HepG2 (cell line): ENCODE measurements at regions not wholly inside any gene's neighbourhood (a gene's known extent, or its start where the extent isn't known, plus 50 kb on each side); places are given as distances from the start of the nearest gene placed in this dataset.
A peak's percentile ranks its signal among the peaks of the same experiment; 100 is the strongest.

Experiments used
- ARNTL ChIP-seq: sonication (generic); formaldehyde crosslinking; IDR thresholded peaks from 2 replicates; pipeline ENCODE4 v1.4.0; 2020; ENCODE audit warnings: mild to moderate bottlenecking, missing genetic modification reagents
- ELF3 ChIP-seq: IDR thresholded peaks from 2 replicates; pipeline ENCODE4 v1.6.1; 2016; ENCODE audit warnings: missing genetic modification reagents, missing compliant biosample characterization
- GATAD1 ChIP-seq: IDR thresholded peaks from 2 replicates; pipeline ENCODE4 v1.6.1; 2016; ENCODE audit warnings: missing genetic modification reagents, missing compliant biosample characterization
- IRX3 ChIP-seq: sonication (generic); formaldehyde crosslinking; IDR thresholded peaks from 2 replicates; pipeline ENCODE4 v1.8.1; 2023; ENCODE audit warnings: mild to moderate bottlenecking, low read depth, missing genetic modification reagents, borderline replicate concordance
- KMT2A ChIP-seq: sonication (generic); formaldehyde crosslinking; IDR thresholded peaks from 2 replicates; pipeline ENCODE4 v1.4.0; 2020; ENCODE audit warnings: missing genetic modification reagents
- MXD4 ChIP-seq: IDR thresholded peaks from 2 replicates; pipeline ENCODE4 v1.6.1; 2016; ENCODE audit warnings: mild to moderate bottlenecking, missing biosample characterization, missing genetic modification reagents
- NONO ChIP-seq, 2 experiments: fragments of 450-650 bp in 1 of 2; sonication (generic) in 1 of 2; formaldehyde crosslinking in 1 of 2; IDR thresholded peaks in 1 of 2; conservative IDR thresholded peaks in 1 of 2; 2 replicates each; pipeline versions ENCODE4 v1.6.1 to v1.8.0; 2017 to 2022; ENCODE audit warnings: mild to moderate bottlenecking in 1 of 2, missing genetic modification reagents in 1 of 2, moderate library complexity in 1 of 2
- PHF5A ChIP-seq: IDR thresholded peaks from one replicate; pipeline ENCODE4 v1.6.1; 2018; ENCODE audit warnings: low read depth, missing genetic modification reagents; ENCODE audit not compliant: unreplicated experiment
- SP5 ChIP-seq: IDR thresholded peaks from 2 replicates; pipeline ENCODE4 v1.6.1; 2016; ENCODE audit warnings: low read depth, borderline replicate concordance
- SYNCRIP ChIP-seq: fragments of 200-400 bp; formaldehyde crosslinking; IDR thresholded peaks from 2 replicates; pipeline ENCODE4 v1.6.1; 2018; ENCODE audit warnings: mild to moderate bottlenecking, low read depth, low read length; ENCODE audit not compliant: insufficient read depth
- ZBTB7A ChIP-seq: sonication (generic); formaldehyde crosslinking; IDR thresholded peaks from 2 replicates; pipeline ENCODE4 v1.8.0; 2022; ENCODE audit warnings: mild to moderate bottlenecking, missing genetic modification reagents
- ZC3H4 ChIP-seq: sonication (generic); formaldehyde crosslinking; IDR thresholded peaks from 2 replicates; pipeline ENCODE4 v1.4.0; 2020; ENCODE audit warnings: missing genetic modification reagents, borderline replicate concordance
- ZNF207 ChIP-seq: fragments of 450-650 bp; IDR thresholded peaks from 2 replicates; pipeline ENCODE4 v1.6.1; 2016; ENCODE audit warnings: antibody characterized with exemption, borderline replicate concordance
- ZNF510 ChIP-seq: sonication (generic); formaldehyde crosslinking; IDR thresholded peaks from 2 replicates; pipeline ENCODE4 v1.4.0; 2020; ENCODE audit warnings: low read depth, mild to moderate bottlenecking, missing genetic modification reagents
- TF ChIP-seq, protein P1 (sequence below): sonication (generic); formaldehyde crosslinking; IDR thresholded peaks from 2 replicates; pipeline ENCODE4 v1.8.0; 2022; ENCODE audit warnings: low read depth, missing genetic modification reagents
- TF ChIP-seq, protein P2 (sequence below): sonication (generic); formaldehyde crosslinking; IDR thresholded peaks from 2 replicates; pipeline ENCODE4 v1.8.1; 2023; ENCODE audit warnings: mild to moderate bottlenecking, moderate library complexity, missing genetic modification reagents
- TF ChIP-seq, protein P3 (sequence below): sonication (generic); formaldehyde crosslinking; IDR thresholded peaks from 2 replicates; pipeline ENCODE4 v1.5.1; 2020; ENCODE audit warnings: mild to moderate bottlenecking, missing genetic modification reagents, moderate library complexity
- TF ChIP-seq, protein P4 (sequence below): sonication (generic); formaldehyde crosslinking; conservative IDR thresholded peaks from 2 replicates; pipeline ENCODE4 v1.8.0; 2022; ENCODE audit warnings: missing genetic modification reagents
- TF ChIP-seq, protein P5 (sequence below): IDR thresholded peaks from 2 replicates; pipeline ENCODE4 v1.6.1; 2016; ENCODE audit warnings: low read depth, control low read depth
- TF ChIP-seq, protein P6 (sequence below): sonication (generic); formaldehyde crosslinking; IDR thresholded peaks from 2 replicates; pipeline ENCODE4 v1.8.1; 2023; ENCODE audit warnings: mild to moderate bottlenecking, missing genetic modification reagents
- TF ChIP-seq, protein P7 (sequence below): IDR thresholded peaks from 2 replicates; pipeline ENCODE4 v1.6.1; 2016; ENCODE audit warnings: missing compliant biosample characterization, missing genetic modification reagents, borderline replicate concordance

DNA sequence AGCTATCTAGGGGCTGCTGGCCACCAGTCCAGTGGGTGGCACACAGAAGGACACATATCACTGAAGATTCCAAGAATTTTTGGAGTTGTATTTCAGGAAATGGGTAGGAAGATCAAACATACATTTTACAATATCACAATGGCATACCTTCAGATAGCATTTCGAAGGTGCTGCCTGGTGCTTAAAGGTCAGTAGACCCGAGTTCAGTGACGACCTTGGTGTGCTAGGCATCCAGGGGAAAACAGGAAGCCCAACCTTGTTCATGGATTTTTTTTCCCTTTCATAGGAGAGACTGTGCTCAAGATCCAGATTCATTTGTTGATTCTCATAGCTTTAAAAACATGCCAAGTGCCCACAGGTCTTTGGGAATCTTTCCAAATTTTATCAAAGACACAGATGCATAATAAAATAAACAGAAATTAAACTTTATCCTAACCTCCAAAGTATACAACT, 51.0 kb upstream of the RCBTB2 start (continued):
- TF ChIP-seq, protein P1, sequence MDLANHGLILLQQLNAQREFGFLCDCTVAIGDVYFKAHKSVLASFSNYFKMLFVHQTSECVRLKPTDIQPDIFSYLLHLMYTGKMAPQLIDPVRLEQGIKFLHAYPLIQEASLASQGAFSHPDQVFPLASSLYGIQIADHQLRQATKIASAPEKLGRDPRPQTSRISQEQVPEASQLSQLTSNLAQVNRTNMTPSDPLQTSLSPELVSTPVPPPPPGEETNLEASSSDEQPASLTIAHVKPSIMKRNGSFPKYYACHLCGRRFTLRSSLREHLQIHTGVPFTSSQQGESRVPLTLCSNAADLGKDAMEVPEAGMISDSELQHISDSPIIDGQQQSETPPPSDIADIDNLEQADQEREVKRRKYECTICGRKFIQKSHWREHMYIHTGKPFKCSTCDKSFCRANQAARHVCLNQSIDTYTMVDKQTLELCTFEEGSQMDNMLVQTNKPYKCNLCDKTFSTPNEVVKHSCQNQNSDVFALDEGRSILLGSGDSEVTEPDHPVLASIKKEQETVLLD (CRISPR knock-in tag): no peak
- TF ChIP-seq SP5 (CRISPR knock-in tag) (peak; percentile 56; the same call in 1 of the 2 replicates), KMT2A (no peak), ZNF510 (CRISPR knock-in tag) (no peak), NONO (IDR thresholded peaks at IDR 0.05) (no peak), NONO (CRISPR knock-in tag; conservative IDR thresholded peaks at IDR 0.05) (no peak), MXD4 (CRISPR knock-in tag) (no peak), ELF3 (peak; percentile 61; the same call in 1 of the 2 replicates), ZBTB7A (CRISPR knock-in tag) (no peak), PHF5A (CRISPR knock-in tag) (no peak), SYNCRIP (no peak), ZC3H4 (CRISPR knock-in tag) (no peak), ARNTL (CRISPR knock-in tag) (no peak), GATAD1 (CRISPR knock-in tag) (no peak), ZNF207 (no peak), IRX3 (CRISPR knock-in tag) (no peak)
- TF ChIP-seq, protein P2, sequence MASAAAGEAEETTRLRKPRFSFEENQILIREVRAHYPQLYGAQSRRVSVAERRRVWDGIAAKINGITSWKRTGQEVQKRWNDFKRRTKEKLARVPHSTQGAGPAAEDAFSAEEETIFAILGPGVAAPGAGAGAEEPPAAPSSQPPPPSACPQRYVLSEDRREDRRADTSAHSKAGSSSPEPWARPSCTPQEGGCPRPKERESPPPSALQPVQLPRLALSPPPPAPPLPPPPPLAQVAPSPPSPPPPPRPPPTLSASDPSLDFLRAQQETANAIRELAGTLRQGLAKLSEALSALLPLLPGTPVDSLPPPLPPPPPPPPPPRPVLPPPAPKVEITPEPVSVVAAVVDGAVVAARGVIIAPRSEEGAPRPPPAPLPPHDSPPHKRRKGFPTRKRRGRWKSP (CRISPR knock-in tag): no peak
- TF ChIP-seq, protein P3, sequence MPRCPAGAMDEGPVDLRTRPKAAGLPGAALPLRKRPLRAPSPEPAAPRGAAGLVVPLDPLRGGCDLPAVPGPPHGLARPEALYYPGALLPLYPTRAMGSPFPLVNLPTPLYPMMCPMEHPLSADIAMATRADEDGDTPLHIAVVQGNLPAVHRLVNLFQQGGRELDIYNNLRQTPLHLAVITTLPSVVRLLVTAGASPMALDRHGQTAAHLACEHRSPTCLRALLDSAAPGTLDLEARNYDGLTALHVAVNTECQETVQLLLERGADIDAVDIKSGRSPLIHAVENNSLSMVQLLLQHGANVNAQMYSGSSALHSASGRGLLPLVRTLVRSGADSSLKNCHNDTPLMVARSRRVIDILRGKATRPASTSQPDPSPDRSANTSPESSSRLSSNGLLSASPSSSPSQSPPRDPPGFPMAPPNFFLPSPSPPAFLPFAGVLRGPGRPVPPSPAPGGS (CRISPR knock-in tag): no peak
- TF ChIP-seq, protein P4, sequence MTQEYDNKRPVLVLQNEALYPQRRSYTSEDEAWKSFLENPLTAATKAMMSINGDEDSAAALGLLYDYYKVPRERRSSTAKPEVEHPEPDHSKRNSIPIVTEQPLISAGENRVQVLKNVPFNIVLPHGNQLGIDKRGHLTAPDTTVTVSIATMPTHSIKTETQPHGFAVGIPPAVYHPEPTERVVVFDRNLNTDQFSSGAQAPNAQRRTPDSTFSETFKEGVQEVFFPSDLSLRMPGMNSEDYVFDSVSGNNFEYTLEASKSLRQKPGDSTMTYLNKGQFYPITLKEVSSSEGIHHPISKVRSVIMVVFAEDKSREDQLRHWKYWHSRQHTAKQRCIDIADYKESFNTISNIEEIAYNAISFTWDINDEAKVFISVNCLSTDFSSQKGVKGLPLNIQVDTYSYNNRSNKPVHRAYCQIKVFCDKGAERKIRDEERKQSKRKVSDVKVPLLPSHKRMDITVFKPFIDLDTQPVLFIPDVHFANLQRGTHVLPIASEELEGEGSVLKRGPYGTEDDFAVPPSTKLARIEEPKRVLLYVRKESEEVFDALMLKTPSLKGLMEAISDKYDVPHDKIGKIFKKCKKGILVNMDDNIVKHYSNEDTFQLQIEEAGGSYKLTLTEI: no peak
- TF ChIP-seq, protein P5, sequence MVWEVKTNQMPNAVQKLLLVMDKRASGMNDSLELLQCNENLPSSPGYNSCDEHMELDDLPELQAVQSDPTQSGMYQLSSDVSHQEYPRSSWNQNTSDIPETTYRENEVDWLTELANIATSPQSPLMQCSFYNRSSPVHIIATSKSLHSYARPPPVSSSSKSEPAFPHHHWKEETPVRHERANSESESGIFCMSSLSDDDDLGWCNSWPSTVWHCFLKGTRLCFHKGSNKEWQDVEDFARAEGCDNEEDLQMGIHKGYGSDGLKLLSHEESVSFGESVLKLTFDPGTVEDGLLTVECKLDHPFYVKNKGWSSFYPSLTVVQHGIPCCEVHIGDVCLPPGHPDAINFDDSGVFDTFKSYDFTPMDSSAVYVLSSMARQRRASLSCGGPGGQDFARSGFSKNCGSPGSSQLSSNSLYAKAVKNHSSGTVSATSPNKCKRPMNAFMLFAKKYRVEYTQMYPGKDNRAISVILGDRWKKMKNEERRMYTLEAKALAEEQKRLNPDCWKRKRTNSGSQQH: no peak
- TF ChIP-seq, protein P6, sequence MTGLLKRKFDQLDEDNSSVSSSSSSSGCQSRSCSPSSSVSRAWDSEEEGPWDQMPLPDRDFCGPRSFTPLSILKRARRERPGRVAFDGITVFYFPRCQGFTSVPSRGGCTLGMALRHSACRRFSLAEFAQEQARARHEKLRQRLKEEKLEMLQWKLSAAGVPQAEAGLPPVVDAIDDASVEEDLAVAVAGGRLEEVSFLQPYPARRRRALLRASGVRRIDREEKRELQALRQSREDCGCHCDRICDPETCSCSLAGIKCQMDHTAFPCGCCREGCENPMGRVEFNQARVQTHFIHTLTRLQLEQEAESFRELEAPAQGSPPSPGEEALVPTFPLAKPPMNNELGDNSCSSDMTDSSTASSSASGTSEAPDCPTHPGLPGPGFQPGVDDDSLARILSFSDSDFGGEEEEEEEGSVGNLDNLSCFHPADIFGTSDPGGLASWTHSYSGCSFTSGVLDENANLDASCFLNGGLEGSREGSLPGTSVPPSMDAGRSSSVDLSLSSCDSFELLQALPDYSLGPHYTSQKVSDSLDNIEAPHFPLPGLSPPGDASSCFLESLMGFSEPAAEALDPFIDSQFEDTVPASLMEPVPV (CRISPR knock-in tag): no peak
- TF ChIP-seq, protein P7, sequence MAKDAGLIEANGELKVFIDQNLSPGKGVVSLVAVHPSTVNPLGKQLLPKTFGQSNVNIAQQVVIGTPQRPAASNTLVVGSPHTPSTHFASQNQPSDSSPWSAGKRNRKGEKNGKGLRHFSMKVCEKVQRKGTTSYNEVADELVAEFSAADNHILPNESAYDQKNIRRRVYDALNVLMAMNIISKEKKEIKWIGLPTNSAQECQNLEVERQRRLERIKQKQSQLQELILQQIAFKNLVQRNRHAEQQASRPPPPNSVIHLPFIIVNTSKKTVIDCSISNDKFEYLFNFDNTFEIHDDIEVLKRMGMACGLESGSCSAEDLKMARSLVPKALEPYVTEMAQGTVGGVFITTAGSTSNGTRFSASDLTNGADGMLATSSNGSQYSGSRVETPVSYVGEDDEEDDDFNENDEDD (CRISPR knock-in tag): no peak
